ENCODE measurements at regions not wholly inside any gene's neighbourhood (a gene's known extent, or its start where the extent isn't known, plus 50 kb on each side); places are given as distances from the start of the nearest gene placed in this dataset.

GRCh38 chr3:19016851-19017250 is 131.5 kb upstream of the KCNH8 start:
- no peak for TF ChIP-seq FOXA3 (CRISPR knock-in tag; conservative IDR thresholded peaks at IDR 0.05 in 1 of 2, IDR thresholded peaks at IDR 0.05 in 1 of 2)
- no peak for TF ChIP-seq CTCF (IDR thresholded peaks at IDR 0.05 in 2 of 3, conservative IDR thresholded peaks at IDR 0.05 in 1 of 3; ENCODE audit: insufficient read depth in 2 of 3, low read depth in 1 of 3, low read length in 3 of 3)
- no peak for TF ChIP-seq ZNF830 (CRISPR knock-in tag; IDR thresholded peaks at IDR 0.05)
- no peak for TF ChIP-seq BRCA1 (IDR thresholded peaks at IDR 0.05)
- no peak for TF ChIP-seq BRCA1 (CRISPR knock-in tag; IDR thresholded peaks at IDR 0.05)
- TF ChIP-seq SREBF1 (IDR thresholded peaks at IDR 0.05; ENCODE audit: borderline replicate concordance, low read depth, low read length), result no peak
- TF ChIP-seq ZNF780A (CRISPR knock-in tag; IDR thresholded peaks at IDR 0.05), result no peak

All from K562 (cell line).